Naive thymus-derived CD8-positive, alpha-beta T cell (primary cell): ENCODE measurements at regions not wholly inside any gene's neighbourhood (a gene's known extent, or its start where the extent isn't known, plus 50 kb on each side); places are given as distances from the start of the nearest gene placed in this dataset.

Source experiments
- ATAC-seq, 2 donors: fragments of 150-1000 bp; cut with Tn5 transposase in 1 of 2; sonication (Bioruptor Pico), chemical (Tn5 transposase) in 1 of 2; 1 replicate in 1 of 2; 2 replicates in 1 of 2; pipeline ENCODE4 v1.10.0; 2021; ENCODE audit warnings: mild to moderate bottlenecking in 2 of 2, moderate library complexity in 2 of 2
- POLR2A ChIA-PET: fragments of 350-600 bp; sonication (Branson Sonifier 250); formaldehyde crosslinking; loops from one replicate; lab custom pipeline; 2021; ENCODE audit warnings: antibody characterized with exemption; lab: Charles Lee
- DNase-seq, 10 donors: peaks; one replicate each; pipeline versions ENCODE4 v3.0.0 to v3.0.0-alpha.2; 2020 to 2022
- H3K27ac Mint-ChIP-seq, 10 donors: one replicate each; pipeline ENCODE4 v1.8.0; 2020 to 2022; ENCODE audit warnings: mild to moderate bottlenecking in 10 of 10, mixed read lengths in 10 of 10, moderate library complexity in 4 of 10, inconsistent platforms in 1 of 10
- H3K27me3 Mint-ChIP-seq, 5 donors: one replicate each; pipeline ENCODE4 v1.8.0; 2021 to 2022; ENCODE audit warnings: mixed read lengths in 5 of 5
- H3K36me3 Mint-ChIP-seq, 3 donors: one replicate each; pipeline ENCODE4 v1.8.0; 2020 to 2022; ENCODE audit warnings: mixed read lengths in 3 of 3, mild to moderate bottlenecking in 2 of 3, inconsistent platforms in 1 of 3
- H3K4me1 Mint-ChIP-seq, 4 donors: one replicate each; pipeline ENCODE4 v1.8.0; 2021 to 2022; ENCODE audit warnings: mixed read lengths in 4 of 4
- H3K4me3 Mint-ChIP-seq, 10 donors: one replicate each; pipeline ENCODE4 v1.8.0; 2020 to 2022; ENCODE audit warnings: mild to moderate bottlenecking in 10 of 10, mixed read lengths in 10 of 10, moderate library complexity in 6 of 10, inconsistent platforms in 1 of 10
- H3K9me3 Mint-ChIP-seq, 9 donors: one replicate each; pipeline ENCODE4 v1.8.0; 2020 to 2022; ENCODE audit warnings: mixed read lengths in 9 of 9, mild to moderate bottlenecking in 3 of 9, inconsistent platforms in 1 of 9, moderate library complexity in 1 of 9

DNA sequence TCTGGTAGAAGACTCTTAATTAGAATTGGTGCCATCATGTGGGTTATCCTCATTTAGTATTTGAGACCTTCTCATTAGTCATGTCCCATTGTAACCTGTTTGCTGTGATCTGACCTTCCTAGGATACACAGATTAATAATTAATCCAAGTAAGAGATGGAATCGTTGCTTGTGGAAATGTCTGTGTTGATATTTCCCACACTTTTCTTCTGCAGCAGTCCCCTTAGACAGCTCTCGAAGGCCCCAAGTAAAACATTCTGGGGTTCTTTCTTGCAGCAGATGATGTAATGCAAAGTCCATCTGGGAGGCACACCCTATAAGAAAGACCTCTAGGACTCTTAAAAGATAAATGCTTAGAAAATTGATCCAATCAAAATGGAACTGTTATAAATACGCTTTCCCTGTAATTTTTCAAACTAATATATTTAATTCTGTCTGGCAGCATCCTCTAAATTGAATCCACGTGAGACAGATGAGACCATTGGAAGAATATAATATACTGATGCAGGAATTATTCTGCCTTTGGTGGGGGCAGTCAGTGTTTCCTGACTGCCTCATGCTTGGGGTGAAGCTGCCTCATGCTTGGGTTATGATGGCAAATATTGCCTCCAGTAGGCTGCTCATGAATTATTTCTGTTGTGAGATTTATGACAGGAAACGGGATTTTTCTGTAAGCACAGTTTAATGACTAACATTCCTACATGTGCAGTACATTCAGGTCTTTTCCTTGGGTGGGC, 54.5 kb upstream of the ARMC2 start:
- Mint-ChIP-seq H3K27me3 (peaks cover 0 to under 1% (median 0%) of the 10 kb centered on the region in 5 donors), H3K36me3 (no peaks in the 10 kb centered on the region), H3K4me3 (no peak overlapping the region), H3K4me1 (peaks cover 7 to 18% (median 12%) of the 10 kb centered on the region in 4 donors), H3K27ac (no peak overlapping the region), H3K9me3 (peaks cover 0 to 11% (median 1%) of the 10 kb centered on the region in 9 donors)
- ATAC-seq (no peak), DNase-seq (no peak)
- POLR2A ChIA-PET = no interaction called here

DNA sequence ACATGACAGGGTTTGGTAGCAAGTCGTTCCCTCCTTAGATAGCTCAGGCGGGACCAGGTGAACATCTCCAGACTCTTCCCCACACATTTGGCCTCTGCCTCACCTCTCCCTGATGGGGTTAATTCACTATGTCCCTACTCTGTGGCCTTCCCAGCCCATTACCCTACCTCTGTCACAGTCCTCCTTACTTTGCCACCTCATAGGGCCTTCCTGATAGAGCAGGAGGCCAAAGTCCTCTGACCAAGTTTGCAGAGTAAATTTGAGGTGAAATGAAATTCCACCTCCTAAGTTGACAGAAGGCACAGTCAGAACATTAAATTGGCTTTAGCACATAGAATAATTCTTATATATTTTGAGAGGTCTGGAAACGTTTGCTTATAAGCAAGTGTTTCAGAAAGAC, 53.1 kb upstream of the ARMC2 start:
- H3K4me1 Mint-ChIP-seq = peaks cover 8 to 32% (median 19%) of the 10 kb centered on the region in 4 donors
- H3K9me3 Mint-ChIP-seq = peaks cover 0 to 1% (median 0%) of the 10 kb centered on the region in 9 donors
- DNase-seq (no peak), ATAC-seq (no peak)
- POLR2A ChIA-PET = no interaction called here
- no peak overlapping the region for H3K4me3 Mint-ChIP-seq
- H3K27ac Mint-ChIP-seq = no peak overlapping the region
- H3K36me3 Mint-ChIP-seq = no peaks in the 10 kb centered on the region
- H3K27me3 Mint-ChIP-seq = no peaks in the 10 kb centered on the region

- H3K9me3 Mint-ChIP-seq = no peaks in the 10 kb centered on the region
- no peaks in the 10 kb centered on the region for H3K27me3 Mint-ChIP-seq
- DNase-seq (no peak), ATAC-seq (no peak)
- no peaks in the 10 kb centered on the region for H3K36me3 Mint-ChIP-seq
- H3K4me1 Mint-ChIP-seq = peaks cover 8 to 32% (median 19%) of the 10 kb centered on the region in 4 donors
- H3K4me3 Mint-ChIP-seq = no peak overlapping the region
- H3K27ac Mint-ChIP-seq = no peak overlapping the region
- POLR2A ChIA-PET = no interaction called here
These were observed 52.4 kb upstream of the ARMC2 start for GRCh38 chr6:108795814-108796213.

DNA sequence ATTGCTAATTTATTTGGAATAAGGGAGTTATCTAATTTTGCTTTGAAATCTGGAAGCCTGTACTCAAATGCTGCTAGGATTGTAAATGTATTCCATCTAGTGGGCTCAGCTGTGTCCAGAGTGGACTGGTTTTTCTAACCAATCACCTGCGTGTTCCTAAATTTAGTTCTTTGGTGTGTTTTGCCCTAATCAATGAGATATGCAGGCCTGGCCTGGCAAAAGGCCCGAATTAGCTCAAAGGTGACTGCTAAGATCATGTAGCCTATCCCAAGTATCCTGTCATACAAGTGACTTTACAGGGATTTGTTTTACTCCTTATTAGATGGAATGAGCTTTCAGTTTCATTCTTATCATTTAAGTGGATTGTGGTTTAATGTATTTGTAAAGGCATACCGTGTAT, 51.3 kb upstream of the ARMC2 start:
- no peak overlapping the region for H3K4me3 Mint-ChIP-seq
- peak overlapping the region in 2 of 10 donors; percentile 27 to 42 for H3K27ac Mint-ChIP-seq
- H3K36me3 Mint-ChIP-seq = no peaks in the 10 kb centered on the region
- ATAC-seq (no peak), DNase-seq (no peak)
- H3K27me3 Mint-ChIP-seq = no peaks in the 10 kb centered on the region
- no peaks in the 10 kb centered on the region for H3K9me3 Mint-ChIP-seq
- POLR2A ChIA-PET = no interaction called here
- H3K4me1 Mint-ChIP-seq = peaks cover 8 to 33% (median 19%) of the 10 kb centered on the region in 4 donors

- ATAC-seq (peak; percentile 50 to 54), DNase-seq (no peak)
- H3K4me3 Mint-ChIP-seq = peak overlapping the region; percentile 54 to 89 (median 78)
- no peaks in the 10 kb centered on the region for H3K9me3 Mint-ChIP-seq
- H3K36me3 Mint-ChIP-seq = no peaks in the 10 kb centered on the region
- H3K27ac Mint-ChIP-seq = peak overlapping the region; percentile 31 to 93 (median 82)
- POLR2A ChIA-PET = no interaction called here
- no peaks in the 10 kb centered on the region for H3K27me3 Mint-ChIP-seq
- peaks cover 8 to 33% (median 19%) of the 10 kb centered on the region in 4 donors for H3K4me1 Mint-ChIP-seq
These were observed 50.1 kb upstream of the ARMC2 start for GRCh38 chr6:108797951-108798669.
